BE2C (cell line): ENCODE measurements at regions not wholly inside any gene's neighbourhood (a gene's known extent, or its start where the extent isn't known, plus 50 kb on each side); places are given as distances from the start of the nearest gene placed in this dataset.

ENCODE experiments used
- DNase-seq: peaks from one replicate; pipeline ENCODE4 v3.0.0-alpha.2; 2020
- H3K27me3 ChIP-seq: fragments of 250-450 bp; sonication (Bioruptor Pico); 2 replicates; pipeline ENCODE4 v1.5.1; 2020; ENCODE audit warnings: mild to moderate bottlenecking
- H3K36me3 ChIP-seq: fragments of 250-450 bp; sonication (Bioruptor Pico); 2 replicates; pipeline ENCODE4 v1.5.1; 2020; ENCODE audit warnings: mild to moderate bottlenecking
- H3K4me1 ChIP-seq: fragments of 250-450 bp; sonication (Bioruptor Pico); 2 replicates; pipeline ENCODE4 v1.5.1; 2020
- H3K4me3 ChIP-seq: 2 replicates; pipeline ENCODE4 v1.5.1; 2011; ENCODE audit warnings: low read depth, low read length
- H3K9me3 ChIP-seq: fragments of 250-450 bp; sonication (Bioruptor Pico); 2 replicates; pipeline ENCODE4 v1.5.1; 2020
- CTCF ChIP-seq: IDR thresholded peaks from 2 replicates; pipeline ENCODE4 v1.5.1; 2012; ENCODE audit warnings: mild to moderate bottlenecking, low read depth, low read length

- no peak for TF ChIP-seq CTCF
- Histone ChIP-seq H3K9me3 (no peaks in the 10 kb centered on the region), H3K27me3 (peaks cover 34% of the 10 kb centered on the region), H3K4me3 (no peak overlapping the region), H3K36me3 (no peaks in the 10 kb centered on the region), H3K4me1 (no peaks in the 10 kb centered on the region)
- no peak for DNase-seq
Observed at GRCh38 chr2:222043897-222044296, 254.9 kb downstream of the PAX3 start.

GRCh38 chr2:222042666-222043065, 256.1 kb downstream of the PAX3 start:
- no peak for DNase-seq
- Histone ChIP-seq H3K36me3 (no peaks in the 10 kb centered on the region), H3K9me3 (no peaks in the 10 kb centered on the region), H3K4me1 (no peaks in the 10 kb centered on the region), H3K4me3 (no peak overlapping the region), H3K27me3 (peaks cover 22% of the 10 kb centered on the region)
- no peak for TF ChIP-seq CTCF

- no peak for DNase-seq
- peaks cover 9% of the 10 kb centered on the region; the same call in 1 of the 2 replicates for H3K27me3 ChIP-seq
- TF ChIP-seq CTCF, result no peak
- no peaks in the 10 kb centered on the region for H3K9me3 ChIP-seq
- no peaks in the 10 kb centered on the region for H3K4me1 ChIP-seq
- H3K4me3 ChIP-seq, result no peak overlapping the region
- no peaks in the 10 kb centered on the region for H3K36me3 ChIP-seq
Observed at GRCh38 chr2:222040333-222040732, 258.5 kb downstream of the PAX3 start.

GRCh38 chr2:222039821-222040220, 259.0 kb downstream of the PAX3 start:
- no peak overlapping the region for H3K4me3 ChIP-seq
- no peak for DNase-seq
- H3K4me1 ChIP-seq, result no peaks in the 10 kb centered on the region
- TF ChIP-seq CTCF, result no peak
- no peaks in the 10 kb centered on the region for H3K36me3 ChIP-seq
- peaks cover 11% of the 10 kb centered on the region; the same call in 1 of the 2 replicates for H3K27me3 ChIP-seq
- no peaks in the 10 kb centered on the region for H3K9me3 ChIP-seq

- H3K27me3 ChIP-seq, result peaks cover 11% of the 10 kb centered on the region; the same call in 1 of the 2 replicates
- H3K4me1 ChIP-seq, result no peaks in the 10 kb centered on the region
- no peak for DNase-seq
Observed at GRCh38 chr2:222038067-222038802, 260.6 kb downstream of the PAX3 start.

More at GRCh38 chr2:222038067-222038802, 260.6 kb downstream of the PAX3 start:
- Histone ChIP-seq H3K9me3 (no peaks in the 10 kb centered on the region), H3K36me3 (no peaks in the 10 kb centered on the region), H3K4me3 (no peak overlapping the region)
- TF ChIP-seq CTCF, result peak; percentile 44
